HepG2 (cell line): ENCODE measurements at regions not wholly inside any gene's neighbourhood (a gene's known extent, or its start where the extent isn't known, plus 50 kb on each side); places are given as distances from the start of the nearest gene placed in this dataset.

Experiments used
- ATAC-seq: fragments of 200-7000 bp; cut with Tn5 transposase; 3 replicates; pipeline ENCODE4 v1.9.1; 2020; ENCODE audit warnings: mild to moderate bottlenecking, moderate library complexity
- BruUV-seq: library from RNA; stranded (reverse); fragments of 400-500 nt; replicated peaks from 2 replicates; lab custom pipeline; 2021; lab: Mats Ljungman, UMichigan
- CTCF ChIA-PET: fragments of 300-600 bp; formaldehyde crosslinking; extraction: SDS; loops from one replicate; lab custom pipeline; 2021; ENCODE audit warnings: low total read pairs, inconsistent platforms, low intra/inter-chr PET ratio; lab: Yijun Ruan, JAX
- POLR2A ChIA-PET: fragments of 350-600 bp; sonication (Branson Sonifier 250); formaldehyde crosslinking; loops from one replicate; lab custom pipeline; 2020; ENCODE audit warnings: antibody characterized with exemption, inconsistent platforms; lab: Yijun Ruan, JAX
- DNase-seq: peaks from one replicate; pipeline ENCODE4 v3.0.0-alpha.2; 2015; ENCODE audit warnings: low spot score
- FAIRE-seq: peaks from 3 replicates; lab custom pipeline; 2011; peaks lifted over from hg19 to GRCh38; lab: Jason Lieb, UNC
- H2AFZ ChIP-seq: one replicate; pipeline ENCODE4 v1.6.1; 2011; ENCODE audit warnings: low read length, inconsistent platforms
- H3K27ac ChIP-seq: fragments of 300-600 bp; 3 replicates; pipeline ENCODE4 v1.8.0; 2011; ENCODE audit warnings: mixed run types, mild to moderate bottlenecking, mixed read lengths, low read length, inconsistent platforms; ENCODE audit not compliant: insufficient read depth; ENCODE audit errors: extremely low read length
- H3K27me3 ChIP-seq, 2 experiments: fragments of 200-600 bp in 1 of 2; 2 replicates in 1 of 2; 3 replicates in 1 of 2; pipeline versions ENCODE4 v1.6.0 to v1.8.0; 2011; ENCODE audit warnings: low read length in 2 of 2, mild to moderate bottlenecking in 2 of 2, moderate library complexity in 2 of 2, inconsistent platforms in 1 of 2; ENCODE audit not compliant: insufficient read depth in 2 of 2, control insufficient read depth in 1 of 2
- H3K36me3 ChIP-seq, 2 experiments: fragments of 200-600 bp in 1 of 2; replicated peaks in 1 of 2; 2 replicates in 1 of 2; 3 replicates in 1 of 2; pipeline versions ENCODE4 v1.5.1 to v1.8.0; 2011; ENCODE audit warnings: low read length in 2 of 2, inconsistent platforms in 1 of 2; ENCODE audit not compliant: insufficient read depth in 2 of 2, control insufficient read depth in 1 of 2
- H3K4me1 ChIP-seq: 2 replicates; pipeline ENCODE4 v1.5.1; 2012; ENCODE audit warnings: low read length, inconsistent platforms; ENCODE audit not compliant: insufficient read depth
- H3K4me2 ChIP-seq: 2 replicates; pipeline ENCODE4 v1.6.0; 2011; ENCODE audit warnings: low read depth, low read length, inconsistent platforms
- H3K4me3 ChIP-seq, 3 experiments: fragments of 200-600 bp in 1 of 3; sonication (generic), shearing (Covaris generic) in 1 of 3; replicated peaks in 1 of 3; 2 replicates each; pipeline ENCODE4 v1.5.1; 2011 to 2016; ENCODE audit warnings: low read length in 3 of 3, inconsistent platforms in 2 of 3, low read depth in 2 of 3, mild to moderate bottlenecking in 2 of 3, control low read depth in 1 of 3, mixed read lengths in 1 of 3; ENCODE audit not compliant: insufficient read depth in 1 of 3
- H3K79me2 ChIP-seq: one replicate; pipeline ENCODE4 v1.6.1; 2011; ENCODE audit warnings: low read length, inconsistent platforms; ENCODE audit not compliant: insufficient read depth
- H3K9ac ChIP-seq: 2 replicates; pipeline ENCODE4 v1.6.0; 2011; ENCODE audit warnings: mild to moderate bottlenecking, low read depth, low read length, inconsistent platforms; ENCODE audit not compliant: insufficient read depth
- H3K9me3 ChIP-seq: 2 replicates; pipeline ENCODE4 v1.5.1; 2012; ENCODE audit warnings: mild to moderate bottlenecking, low read length
- H4K20me1 ChIP-seq: 2 replicates; pipeline ENCODE4 v1.6.0; 2011; ENCODE audit warnings: inconsistent platforms, mild to moderate bottlenecking, low read length, moderate library complexity; ENCODE audit not compliant: insufficient read depth
- CHCHD3 ChIP-seq: sonication (generic); formaldehyde crosslinking; IDR thresholded peaks from 2 replicates; pipeline ENCODE4 v1.8.0; 2022; ENCODE audit warnings: mild to moderate bottlenecking, missing genetic modification reagents, moderate library complexity
- KAT7 ChIP-seq: IDR thresholded peaks from 2 replicates; pipeline ENCODE4 v1.6.1; 2018; ENCODE audit warnings: borderline replicate concordance, missing compliant biosample characterization
- RFX1 ChIP-seq: fragments of 450-650 bp; IDR thresholded peaks from 2 replicates; pipeline ENCODE4 v1.6.1; 2017
- YEATS4 ChIP-seq: sonication (generic); formaldehyde crosslinking; IDR thresholded peaks from 2 replicates; pipeline ENCODE4 v1.4.0; 2020; ENCODE audit warnings: missing genetic modification reagents, borderline replicate concordance
- ZNF235 ChIP-seq: sonication (generic); formaldehyde crosslinking; IDR thresholded peaks from 2 replicates; pipeline ENCODE4 v1.8.1; 2023; ENCODE audit warnings: mild to moderate bottlenecking, missing genetic modification reagents, borderline replicate concordance
- ZNF30 ChIP-seq: sonication (generic); formaldehyde crosslinking; IDR thresholded peaks from 2 replicates; pipeline ENCODE4 v1.5.0; 2020; ENCODE audit warnings: mild to moderate bottlenecking, missing genetic modification reagents
- ZNF484 ChIP-seq: sonication (generic); formaldehyde crosslinking; IDR thresholded peaks from 2 replicates; pipeline ENCODE4 v1.5.1; 2020; ENCODE audit warnings: mild to moderate bottlenecking, low read depth, missing genetic modification reagents, borderline replicate concordance
- WGBS: methylation state at CpG from one replicate; pipeline ENCODE4 v1.1.6; 2017; ENCODE audit warnings: low lambda C conversion rate; 5-methylcytosine and 5-hydroxymethylcytosine counted together
- in situ Hi-C: cut with HindIII; loops from 2 replicates; pipeline ENCODE4 v1.10.0; 2017; ENCODE audit warnings: low pct_unique_long_range_greater_than_20kb; ENCODE audit not compliant: extremely low pct_ligation_motif_present
- intact Hi-C: fragments of 100-400 bp; cut with micrococcal nuclease; formaldehyde crosslinking; loops from one replicate; pipeline ENCODE4 v1.10.0; 2022; ENCODE audit not compliant: unreplicated experiment
- TF ChIP-seq, protein P1 (sequence below): sonication (generic); formaldehyde crosslinking; IDR thresholded peaks from 2 replicates; pipeline ENCODE4 v1.5.0; 2020; ENCODE audit warnings: mild to moderate bottlenecking, missing genetic modification reagents, borderline replicate concordance
- TF ChIP-seq, protein P2 (sequence below), 2 experiments: sonication (generic) in 1 of 2; formaldehyde crosslinking in 1 of 2; IDR thresholded peaks; 2 replicates each; pipeline versions ENCODE4 v1.4.0 to v1.6.1; 2018 to 2020; ENCODE audit warnings: missing genetic modification reagents in 2 of 2, borderline replicate concordance in 1 of 2, low read depth in 1 of 2, mild to moderate bottlenecking in 1 of 2, missing biosample characterization in 1 of 2
- TF ChIP-seq, protein P3 (sequence below): sonication (generic); formaldehyde crosslinking; IDR thresholded peaks from 2 replicates; pipeline ENCODE4 v1.4.0; 2020; ENCODE audit warnings: mild to moderate bottlenecking, low read depth, missing genetic modification reagents
- TF ChIP-seq, protein P4 (sequence below): sonication (generic); formaldehyde crosslinking; IDR thresholded peaks from 2 replicates; pipeline ENCODE4 v1.4.0; 2020; ENCODE audit warnings: low read depth, missing genetic modification reagents

DNA sequence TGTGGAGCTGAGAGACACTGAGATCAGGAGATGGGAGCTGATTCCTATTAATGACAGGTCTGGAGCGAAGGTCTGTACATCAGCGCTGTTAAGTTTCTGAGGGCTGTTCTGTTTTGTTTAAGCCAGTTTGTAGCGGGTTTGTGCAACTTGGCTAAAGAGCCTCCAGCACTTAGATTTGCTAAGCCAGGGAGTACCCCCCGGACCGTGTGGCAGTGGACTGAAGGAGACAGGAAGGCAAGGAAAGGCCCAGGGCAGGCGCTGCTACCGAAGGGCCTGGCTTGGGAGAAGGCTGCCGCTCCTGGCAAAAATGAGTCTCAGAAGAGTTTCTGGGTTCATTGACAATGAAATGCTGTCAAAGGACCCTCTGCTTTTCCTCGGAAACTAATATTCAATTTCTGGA lies 139.3 kb upstream of the ZNF644 start (continued):
- TF ChIP-seq, protein P1, sequence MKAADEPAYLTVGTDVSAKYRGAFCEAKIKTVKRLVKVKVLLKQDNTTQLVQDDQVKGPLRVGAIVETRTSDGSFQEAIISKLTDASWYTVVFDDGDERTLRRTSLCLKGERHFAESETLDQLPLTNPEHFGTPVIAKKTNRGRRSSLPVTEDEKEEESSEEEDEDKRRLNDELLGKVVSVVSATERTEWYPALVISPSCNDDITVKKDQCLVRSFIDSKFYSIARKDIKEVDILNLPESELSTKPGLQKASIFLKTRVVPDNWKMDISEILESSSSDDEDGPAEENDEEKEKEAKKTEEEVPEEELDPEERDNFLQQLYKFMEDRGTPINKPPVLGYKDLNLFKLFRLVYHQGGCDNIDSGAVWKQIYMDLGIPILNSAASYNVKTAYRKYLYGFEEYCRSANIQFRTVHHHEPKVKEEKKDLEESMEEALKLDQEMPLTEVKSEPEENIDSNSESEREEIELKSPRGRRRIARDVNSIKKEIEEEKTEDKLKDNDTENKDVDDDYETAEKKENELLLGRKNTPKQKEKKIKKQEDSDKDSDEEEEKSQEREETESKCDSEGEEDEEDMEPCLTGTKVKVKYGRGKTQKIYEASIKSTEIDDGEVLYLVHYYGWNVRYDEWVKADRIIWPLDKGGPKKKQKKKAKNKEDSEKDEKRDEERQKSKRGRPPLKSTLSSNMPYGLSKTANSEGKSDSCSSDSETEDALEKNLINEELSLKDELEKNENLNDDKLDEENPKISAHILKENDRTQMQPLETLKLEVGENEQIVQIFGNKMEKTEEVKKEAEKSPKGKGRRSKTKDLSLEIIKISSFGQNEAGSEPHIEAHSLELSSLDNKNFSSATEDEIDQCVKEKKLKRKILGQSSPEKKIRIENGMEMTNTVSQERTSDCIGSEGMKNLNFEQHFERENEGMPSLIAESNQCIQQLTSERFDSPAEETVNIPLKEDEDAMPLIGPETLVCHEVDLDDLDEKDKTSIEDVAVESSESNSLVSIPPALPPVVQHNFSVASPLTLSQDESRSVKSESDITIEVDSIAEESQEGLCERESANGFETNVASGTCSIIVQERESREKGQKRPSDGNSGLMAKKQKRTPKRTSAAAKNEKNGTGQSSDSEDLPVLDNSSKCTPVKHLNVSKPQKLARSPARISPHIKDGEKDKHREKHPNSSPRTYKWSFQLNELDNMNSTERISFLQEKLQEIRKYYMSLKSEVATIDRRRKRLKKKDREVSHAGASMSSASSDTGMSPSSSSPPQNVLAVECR (CRISPR knock-in tag), result no peak
- TF ChIP-seq ZNF484 (CRISPR knock-in tag), result no peak
- no peak for TF ChIP-seq YEATS4 (CRISPR knock-in tag)

DNA sequence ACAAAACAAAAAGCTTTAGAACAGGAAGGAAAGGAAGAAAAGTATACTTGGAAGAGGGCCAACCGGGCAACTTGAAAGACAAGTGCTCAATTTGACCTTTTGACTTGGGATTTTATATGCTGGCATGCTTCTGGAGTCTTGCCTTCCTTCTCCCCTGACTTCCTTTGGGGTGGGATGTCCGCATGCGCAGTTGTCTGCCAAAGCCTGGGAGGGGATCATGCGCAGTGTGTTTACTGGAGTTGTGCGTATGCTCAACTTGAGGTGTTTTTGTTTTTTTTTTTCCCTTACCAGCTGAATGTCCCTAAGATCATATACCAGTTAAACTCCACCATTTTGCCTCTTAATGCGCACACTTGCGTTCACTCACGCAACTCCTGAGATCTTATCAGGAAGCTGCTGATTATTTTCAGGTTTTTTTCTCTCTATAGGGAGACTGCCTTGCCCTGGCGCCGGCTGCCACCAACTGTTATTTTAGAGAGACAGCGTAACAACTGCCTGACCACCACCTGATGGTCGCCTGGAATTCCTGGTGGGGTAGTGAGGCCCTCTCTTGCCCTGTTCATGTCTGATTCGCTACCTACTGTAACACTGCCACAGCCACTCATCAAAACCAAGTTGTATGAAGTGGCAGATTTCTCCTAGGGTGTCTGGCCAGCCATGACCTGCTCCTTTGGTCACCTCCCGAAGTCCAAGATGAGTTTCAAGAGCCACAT lies 138.7 kb upstream of the ZNF644 start:
- POLR2A ChIA-PET, result no interaction called here

More for the DNA sequence above, 138.7 kb upstream of the ZNF644 start:
- no peak overlapping the region for H3K9ac ChIP-seq
- DNase-seq (no peak), ATAC-seq (no peak), FAIRE-seq (no peak)
- H3K4me2 ChIP-seq, result no peak overlapping the region
- H3K4me1 ChIP-seq, result no peaks in the 10 kb centered on the region
- no peak overlapping the region for H2AFZ ChIP-seq
- no peaks in the 10 kb centered on the region for H3K79me2 ChIP-seq
- H4K20me1 ChIP-seq, result no peaks in the 10 kb centered on the region
- 68% methylated on average over 14 of the region's 14 CpGs for WGBS
- in situ Hi-C loops (loop anchor here (10.0 to 25.0 kb wide), 2 partner anchors 436 to 1048 kb away; no protein-coding TSS in a partner anchor), intact Hi-C loops (loop anchor here (10.0 kb wide), 2 partner anchors 196 to 576 kb away; no protein-coding TSS in a partner anchor)
- BruUV-seq, result no TSS peak
- CTCF ChIA-PET, result no interaction called here
- H3K36me3 ChIP-seq, result no peaks in the 10 kb centered on the region
- H3K27ac ChIP-seq, result no peak overlapping the region
- TF ChIP-seq, protein P2, sequence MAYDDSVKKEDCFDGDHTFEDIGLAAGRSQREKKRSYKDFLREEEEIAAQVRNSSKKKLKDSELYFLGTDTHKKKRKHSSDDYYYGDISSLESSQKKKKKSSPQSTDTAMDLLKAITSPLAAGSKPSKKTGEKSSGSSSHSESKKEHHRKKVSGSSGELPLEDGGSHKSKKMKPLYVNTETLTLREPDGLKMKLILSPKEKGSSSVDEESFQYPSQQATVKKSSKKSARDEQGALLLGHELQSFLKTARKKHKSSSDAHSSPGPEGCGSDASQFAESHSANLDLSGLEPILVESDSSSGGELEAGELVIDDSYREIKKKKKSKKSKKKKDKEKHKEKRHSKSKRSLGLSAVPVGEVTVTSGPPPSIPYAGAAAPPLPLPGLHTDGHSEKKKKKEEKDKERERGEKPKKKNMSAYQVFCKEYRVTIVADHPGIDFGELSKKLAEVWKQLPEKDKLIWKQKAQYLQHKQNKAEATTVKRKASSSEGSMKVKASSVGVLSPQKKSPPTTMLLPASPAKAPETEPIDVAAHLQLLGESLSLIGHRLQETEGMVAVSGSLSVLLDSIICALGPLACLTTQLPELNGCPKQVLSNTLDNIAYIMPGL (CRISPR knock-in tag; IDR thresholded peaks at IDR 0.05; ENCODE audit: borderline replicate concordance in 1 of 2, low read depth in 1 of 2), result no peak
- TF ChIP-seq ZNF30 (CRISPR knock-in tag) (no peak), RFX1 (no peak), CHCHD3 (CRISPR knock-in tag) (no peak), ZNF235 (no peak), KAT7 (CRISPR knock-in tag) (no peak)
- TF ChIP-seq, protein P3, sequence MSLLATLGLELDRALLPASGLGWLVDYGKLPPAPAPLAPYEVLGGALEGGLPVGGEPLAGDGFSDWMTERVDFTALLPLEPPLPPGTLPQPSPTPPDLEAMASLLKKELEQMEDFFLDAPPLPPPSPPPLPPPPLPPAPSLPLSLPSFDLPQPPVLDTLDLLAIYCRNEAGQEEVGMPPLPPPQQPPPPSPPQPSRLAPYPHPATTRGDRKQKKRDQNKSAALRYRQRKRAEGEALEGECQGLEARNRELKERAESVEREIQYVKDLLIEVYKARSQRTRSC (CRISPR knock-in tag), result no peak
- TF ChIP-seq, protein P4, sequence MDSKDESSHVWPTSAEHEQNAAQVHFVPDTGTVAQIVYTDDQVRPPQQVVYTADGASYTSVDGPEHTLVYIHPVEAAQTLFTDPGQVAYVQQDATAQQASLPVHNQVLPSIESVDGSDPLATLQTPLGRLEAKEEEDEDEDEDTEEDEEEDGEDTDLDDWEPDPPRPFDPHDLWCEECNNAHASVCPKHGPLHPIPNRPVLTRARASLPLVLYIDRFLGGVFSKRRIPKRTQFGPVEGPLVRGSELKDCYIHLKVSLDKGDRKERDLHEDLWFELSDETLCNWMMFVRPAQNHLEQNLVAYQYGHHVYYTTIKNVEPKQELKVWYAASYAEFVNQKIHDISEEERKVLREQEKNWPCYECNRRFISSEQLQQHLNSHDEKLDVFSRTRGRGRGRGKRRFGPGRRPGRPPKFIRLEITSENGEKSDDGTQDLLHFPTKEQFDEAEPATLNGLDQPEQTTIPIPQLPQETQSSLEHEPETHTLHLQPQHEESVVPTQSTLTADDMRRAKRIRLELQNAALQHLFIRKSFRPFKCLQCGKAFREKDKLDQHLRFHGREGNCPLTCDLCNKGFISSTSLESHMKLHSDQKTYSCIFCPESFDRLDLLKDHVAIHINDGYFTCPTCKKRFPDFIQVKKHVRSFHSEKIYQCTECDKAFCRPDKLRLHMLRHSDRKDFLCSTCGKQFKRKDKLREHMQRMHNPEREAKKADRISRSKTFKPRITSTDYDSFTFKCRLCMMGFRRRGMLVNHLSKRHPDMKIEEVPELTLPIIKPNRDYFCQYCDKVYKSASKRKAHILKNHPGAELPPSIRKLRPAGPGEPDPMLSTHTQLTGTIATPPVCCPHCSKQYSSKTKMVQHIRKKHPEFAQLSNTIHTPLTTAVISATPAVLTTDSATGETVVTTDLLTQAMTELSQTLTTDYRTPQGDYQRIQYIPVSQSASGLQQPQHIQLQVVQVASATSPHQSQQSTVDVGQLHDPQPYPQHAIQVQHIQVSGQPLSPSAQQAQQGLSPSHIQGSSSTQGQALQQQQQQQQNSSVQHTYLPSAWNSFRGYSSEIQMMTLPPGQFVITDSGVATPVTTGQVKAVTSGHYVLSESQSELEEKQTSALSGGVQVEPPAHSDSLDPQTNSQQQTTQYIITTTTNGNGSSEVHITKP, result no peak
- H3K9me3 ChIP-seq, result no peaks in the 10 kb centered on the region
- H3K4me3 ChIP-seq, result no peak overlapping the region
- H3K27me3 ChIP-seq, result peaks cover 1 to 12% of the 10 kb centered on the region in 2 experiments; a peak in 2 of 5 replicates
